ENCODE measurements at regions not wholly inside any gene's neighbourhood (a gene's known extent, or its start where the extent isn't known, plus 50 kb on each side); places are given as distances from the start of the nearest gene placed in this dataset.

DNA sequence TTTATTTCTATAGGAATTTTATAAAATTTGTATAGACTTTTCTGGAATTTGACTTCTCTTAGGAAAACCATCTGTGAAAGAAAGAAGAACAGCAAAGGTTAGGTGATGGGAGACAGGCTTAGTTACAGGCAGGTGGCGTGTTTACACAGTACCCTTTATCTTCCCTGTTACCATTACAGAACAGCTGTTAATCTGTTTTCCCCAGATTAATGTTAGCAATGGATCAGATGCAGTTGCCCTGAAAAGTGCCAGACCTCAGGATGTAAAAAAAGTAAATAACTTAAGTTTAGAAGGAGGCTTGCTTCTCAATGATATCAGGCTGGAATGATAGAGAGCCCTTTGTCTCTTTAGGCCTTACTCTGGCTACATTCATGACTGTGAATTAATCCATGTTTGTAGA lies 1186.5 kb upstream of the TENM4 start:
- TF ChIP-seq IKZF1 (conservative IDR thresholded peaks at IDR 0.05) (no peak), RELA (IDR thresholded peaks at IDR 0.05; ENCODE audit: borderline replicate concordance, partially characterized antibody) (no peak), MTA2 (IDR thresholded peaks at IDR 0.05; ENCODE audit: low read depth) (no peak), ZNF217 (IDR thresholded peaks at IDR 0.05) (no peak), ZSCAN29 (IDR thresholded peaks at IDR 0.05) (no peak), SIX5 (IDR thresholded peaks at IDR 0.05; ENCODE audit: low read depth, low read length, severe bottlenecking) (no peak), SRF (IDR thresholded peaks at IDR 0.05; ENCODE audit: low read depth in 2 of 2, low read length in 2 of 2) (no peak), PML (IDR thresholded peaks at IDR 0.05; ENCODE audit: low read length) (no peak), CEBPB (IDR thresholded peaks at IDR 0.05; ENCODE audit: borderline replicate concordance in 1 of 2, low read depth in 2 of 2, low read length in 2 of 2) (no peak), SP1 (IDR thresholded peaks at IDR 0.05; ENCODE audit: low read depth, low read length) (no peak), STAT3 (IDR thresholded peaks at IDR 0.05; ENCODE audit: low read depth, low read length) (no peak), SUPT20H (IDR thresholded peaks at IDR 0.05; ENCODE audit: borderline replicate concordance, control insufficient read depth, low read depth, low read length) (no peak)
- TF ChIP-seq, protein P1, sequence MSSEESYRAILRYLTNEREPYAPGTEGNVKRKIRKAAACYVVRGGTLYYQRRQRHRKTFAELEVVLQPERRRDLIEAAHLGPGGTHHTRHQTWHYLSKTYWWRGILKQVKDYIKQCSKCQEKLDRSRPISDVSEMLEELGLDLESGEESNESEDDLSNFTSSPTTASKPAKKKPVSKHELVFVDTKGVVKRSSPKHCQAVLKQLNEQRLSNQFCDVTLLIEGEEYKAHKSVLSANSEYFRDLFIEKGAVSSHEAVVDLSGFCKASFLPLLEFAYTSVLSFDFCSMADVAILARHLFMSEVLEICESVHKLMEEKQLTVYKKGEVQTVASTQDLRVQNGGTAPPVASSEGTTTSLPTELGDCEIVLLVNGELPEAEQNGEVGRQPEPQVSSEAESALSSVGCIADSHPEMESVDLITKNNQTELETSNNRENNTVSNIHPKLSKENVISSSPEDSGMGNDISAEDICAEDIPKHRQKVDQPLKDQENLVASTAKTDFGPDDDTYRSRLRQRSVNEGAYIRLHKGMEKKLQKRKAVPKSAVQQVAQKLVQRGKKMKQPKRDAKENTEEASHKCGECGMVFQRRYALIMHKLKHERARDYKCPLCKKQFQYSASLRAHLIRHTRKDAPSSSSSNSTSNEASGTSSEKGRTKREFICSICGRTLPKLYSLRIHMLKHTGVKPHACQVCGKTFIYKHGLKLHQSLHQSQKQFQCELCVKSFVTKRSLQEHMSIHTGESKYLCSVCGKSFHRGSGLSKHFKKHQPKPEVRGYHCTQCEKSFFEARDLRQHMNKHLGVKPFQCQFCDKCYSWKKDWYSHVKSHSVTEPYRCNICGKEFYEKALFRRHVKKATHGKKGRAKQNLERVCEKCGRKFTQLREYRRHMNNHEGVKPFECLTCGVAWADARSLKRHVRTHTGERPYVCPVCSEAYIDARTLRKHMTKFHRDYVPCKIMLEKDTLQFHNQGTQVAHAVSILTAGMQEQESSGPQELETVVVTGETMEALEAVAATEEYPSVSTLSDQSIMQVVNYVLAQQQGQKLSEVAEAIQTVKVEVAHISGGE (CRISPR knock-in tag; IDR thresholded peaks at IDR 0.05), result no peak
- no peak overlapping the region for H2AFZ ChIP-seq (ENCODE audit: control insufficient read depth, low read depth, low read length)
- in situ Hi-C loops (cut with MboI) (no loop called here), intact Hi-C loops (cut with micrococcal nuclease; ENCODE audit: unreplicated experiment) (no loop called here)
- H4K20me1 ChIP-seq (ENCODE audit: control insufficient read depth, insufficient read depth), result no peaks in the 10 kb centered on the region
- no peak overlapping the region for H3K4me3 ChIP-seq
- ChIA-PET POLR2A (no interaction called here), CTCF (no interaction called here), SMC1A (ENCODE audit: uncharacterized antibody, unreplicated experiment) (interaction anchor here (1.0 kb wide), 1 partner anchor 377 kb away, joined by 3 read pairs; no protein-coding TSS in a partner anchor), RAD21 (ENCODE audit: unreplicated experiment) (no interaction called here)
- no peaks in the 10 kb centered on the region for H3K4me1 ChIP-seq (ENCODE audit: control insufficient read depth, insufficient read depth, low read length)
- H3K36me3 ChIP-seq (ENCODE audit: control insufficient read depth in 2 of 2, insufficient read depth in 2 of 2, low read length in 1 of 2), result no peaks in the 10 kb centered on the region
- H3K27me3 ChIP-seq (replicated peaks in 1 of 2; ENCODE audit: control insufficient read depth in 2 of 2, insufficient read depth in 2 of 2, low read length in 1 of 2), result no peaks in the 10 kb centered on the region
- DNase-seq (ENCODE audit: low read depth, low spot score), result no peak
- no peaks in the 10 kb centered on the region for H3K79me2 ChIP-seq (ENCODE audit: control insufficient read depth, insufficient read depth, low read length)
- 0% methylated on average over 1 of the region's 1 CpG for WGBS (ENCODE audit: insufficient coverage, insufficient replicate concordance, low lambda C conversion rate, missing lambda C conversion rate)
- FAIRE-seq, result no peak
- no peak overlapping the region for H3K4me2 ChIP-seq (ENCODE audit: control insufficient read depth, insufficient read depth)
- no TSS peak for BruUV-seq (replicated peaks)
- no peak overlapping the region for H3K9ac ChIP-seq (ENCODE audit: control insufficient read depth, insufficient read depth, low read length)
- H3K9me3 ChIP-seq (replicated peaks; ENCODE audit: control insufficient read depth, insufficient read depth, low read length), result no peaks in the 10 kb centered on the region
- ATAC-seq, result no peak
- no peak overlapping the region for H3K27ac ChIP-seq (ENCODE audit: control insufficient read depth, insufficient read depth)
